Activated B cell treated with CpG ODN at 0.5 μM for 24 hours (primary cell): ENCODE measurements at regions not wholly inside any gene's neighbourhood (a gene's known extent, or its start where the extent isn't known, plus 50 kb on each side); places are given as distances from the start of the nearest gene placed in this dataset.
"Not testable (repeated sequence)": the region's sequence is repeated elsewhere in the genome, so short reads cannot be mapped to it uniquely, and the experiment has no call there.

ENCODE experiments used
- ATAC-seq: fragments of 200-7000 bp; cut with Tn5 transposase; one replicate; pipeline ENCODE4 v1.10.0; 2021; ENCODE audit warnings: low read depth, mild to moderate bottlenecking, moderate library complexity
- CTCF ChIA-PET: fragments of 350-600 bp; sonication (Branson Sonifier 250); formaldehyde crosslinking; loops from one replicate; lab custom pipeline; 2021; ENCODE audit warnings: antibody characterized with exemption; lab: Charles Lee
- POLR2A ChIA-PET: fragments of 350-600 bp; sonication (Branson Sonifier 250); formaldehyde crosslinking; loops from one replicate; lab custom pipeline; 2021; ENCODE audit warnings: antibody characterized with exemption; lab: Charles Lee
- DNase-seq: peaks from one replicate; pipeline ENCODE4 v3.0.0; 2022
- H3K27ac Mint-ChIP-seq: one replicate; pipeline ENCODE4 v1.8.0; 2020; ENCODE audit warnings: mixed read lengths
- H3K27me3 Mint-ChIP-seq: one replicate; pipeline ENCODE4 v1.8.0; 2021; ENCODE audit warnings: mixed read lengths
- H3K36me3 Mint-ChIP-seq: one replicate; pipeline ENCODE4 v1.8.0; 2021; ENCODE audit warnings: low read depth, mixed read lengths
- H3K4me1 Mint-ChIP-seq: one replicate; pipeline ENCODE4 v1.8.0; 2021; ENCODE audit warnings: mixed read lengths
- H3K4me3 Mint-ChIP-seq: one replicate; pipeline ENCODE4 v1.8.0; 2020; ENCODE audit warnings: mild to moderate bottlenecking, mixed read lengths
- H3K9me3 Mint-ChIP-seq: one replicate; pipeline ENCODE4 v1.8.0; 2020; ENCODE audit warnings: mixed read lengths
- CTCF ChIP-seq: fragments of 200-600 bp; IDR thresholded peaks from one replicate; pipeline ENCODE4 v1.8.0; 2022; ENCODE audit warnings: antibody characterized with exemption, mild to moderate bottlenecking
- intact Hi-C: fragments of 100-400 bp; cut with micrococcal nuclease; formaldehyde crosslinking; loops from one replicate; pipeline ENCODE4 v1.15.1; 2024

GRCh38 chr4:148550788-148551187, 108.6 kb upstream of the NR3C2 start:
- POLR2A ChIA-PET, result no interaction called here
- DNase-seq (no peak), ATAC-seq (no peak)
- no peak overlapping the region for H3K27ac Mint-ChIP-seq
- no peaks in the 10 kb centered on the region for H3K36me3 Mint-ChIP-seq
- TF ChIP-seq CTCF, result no peak
- no peaks in the 10 kb centered on the region for H3K4me1 Mint-ChIP-seq
- no peak overlapping the region for H3K4me3 Mint-ChIP-seq
- intact Hi-C loops, result no loop called here
- H3K9me3 Mint-ChIP-seq, result no peaks in the 10 kb centered on the region
- CTCF ChIA-PET, result no interaction called here
- no peaks in the 10 kb centered on the region for H3K27me3 Mint-ChIP-seq

GRCh38 chr4:148542922-148543623, 100.9 kb upstream of the NR3C2 start:
- ChIA-PET POLR2A (no interaction called here), CTCF (no interaction called here)
- H3K36me3 Mint-ChIP-seq, result no peaks in the 10 kb centered on the region

GRCh38 chr4:148540622-148541326, 98.6 kb upstream of the NR3C2 start:
- Mint-ChIP-seq H3K9me3 (no peaks in the 10 kb centered on the region), H3K4me3 (no peak overlapping the region), H3K27me3 (no peaks in the 10 kb centered on the region), H3K27ac (no peak overlapping the region), H3K36me3 (no peaks in the 10 kb centered on the region), H3K4me1 (no peaks in the 10 kb centered on the region)
- TF ChIP-seq CTCF, result no peak
- ChIA-PET CTCF (no interaction called here), POLR2A (no interaction called here)
- ATAC-seq (no peak), DNase-seq (no peak)
- intact Hi-C loops, result no loop called here

More at GRCh38 chr4:148542922-148543623, 100.9 kb upstream of the NR3C2 start:
- TF ChIP-seq CTCF, result no peak
- H3K9me3 Mint-ChIP-seq, result no peaks in the 10 kb centered on the region
- ATAC-seq (no peak), DNase-seq (no peak)
- intact Hi-C loops, result no loop called here
- H3K4me1 Mint-ChIP-seq, result no peaks in the 10 kb centered on the region
- H3K27me3 Mint-ChIP-seq, result no peaks in the 10 kb centered on the region
- no peak overlapping the region for H3K27ac Mint-ChIP-seq
- H3K4me3 Mint-ChIP-seq, result no peak overlapping the region

GRCh38 chr4:148539387-148539786, 97.2 kb upstream of the NR3C2 start:
- DNase-seq, result no peak
- Mint-ChIP-seq H3K27me3 (no peaks in the 10 kb centered on the region), H3K9me3 (peaks cover 5% of the 10 kb centered on the region), H3K36me3 (no peaks in the 10 kb centered on the region), H3K27ac (no peak overlapping the region), H3K4me1 (no peaks in the 10 kb centered on the region), H3K4me3 (no peak overlapping the region)
- ChIA-PET POLR2A (no interaction called here), CTCF (no interaction called here)
- intact Hi-C loops, result no loop called here
- no peak for TF ChIP-seq CTCF
- ATAC-seq, result no peak

- peaks cover 24% of the 10 kb centered on the region for H3K9me3 Mint-ChIP-seq
- H3K27ac Mint-ChIP-seq, CTCF ChIA-PET, POLR2A ChIA-PET, H3K4me1 Mint-ChIP-seq, H3K36me3 Mint-ChIP-seq, ATAC-seq, intact Hi-C loops, H3K27me3 Mint-ChIP-seq, DNase-seq, H3K4me3 Mint-ChIP-seq: not testable (repeated sequence)
Observed at GRCh38 chr4:148533851-148534250, 91.6 kb upstream of the NR3C2 start.
